ENCODE measurements at regions not wholly inside any gene's neighbourhood (a gene's known extent, or its start where the extent isn't known, plus 50 kb on each side); places are given as distances from the start of the nearest gene placed in this dataset.

GRCh38 chr14:77986773-77987172, 183.4 kb upstream of the NRXN3 start:
- TF ChIP-seq CTCF (IDR thresholded peaks at IDR 0.05): no peak
- TF ChIP-seq POLR2A (IDR thresholded peaks at IDR 0.05): no peak
- no peak for TF ChIP-seq POLR2AphosphoS5 (IDR thresholded peaks at IDR 0.05)

All from breast epithelium (tissue), 3 donors.